ENCODE measurements at regions not wholly inside any gene's neighbourhood (a gene's known extent, or its start where the extent isn't known, plus 50 kb on each side); places are given as distances from the start of the nearest gene placed in this dataset.

GRCh38 chr2:107001062-107001461, 115.1 kb upstream of the ST6GAL2 start (continued):
- TF ChIP-seq XRCC4 (IDR thresholded peaks at IDR 0.05; ENCODE audit: extremely low read depth, insufficient read depth, insufficient read length), result no peak

DNA sequence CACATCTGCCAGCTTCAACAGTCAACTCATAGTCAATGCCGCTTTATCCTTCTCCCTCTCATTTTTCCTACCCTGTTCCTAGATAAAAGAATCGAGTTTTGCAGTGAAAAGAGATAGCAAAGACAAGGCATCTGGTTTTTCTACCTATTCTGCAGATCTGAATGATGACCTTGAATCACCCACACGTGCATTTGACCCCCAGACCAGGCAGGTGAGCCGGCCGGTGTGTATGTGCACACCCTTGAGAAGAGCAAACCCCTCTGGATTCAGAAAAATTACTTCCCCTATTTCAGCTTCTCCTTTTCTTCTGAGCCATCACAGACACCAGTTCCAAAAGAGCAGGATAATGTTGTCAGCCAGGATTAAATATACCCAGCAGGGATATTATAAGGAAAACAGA, 115.6 kb upstream of the ST6GAL2 start:
- no peak for FAIRE-seq
- TF ChIP-seq NFE2 (IDR thresholded peaks at IDR 0.05; ENCODE audit: low read depth), result no peak
- TF ChIP-seq, protein P1, sequence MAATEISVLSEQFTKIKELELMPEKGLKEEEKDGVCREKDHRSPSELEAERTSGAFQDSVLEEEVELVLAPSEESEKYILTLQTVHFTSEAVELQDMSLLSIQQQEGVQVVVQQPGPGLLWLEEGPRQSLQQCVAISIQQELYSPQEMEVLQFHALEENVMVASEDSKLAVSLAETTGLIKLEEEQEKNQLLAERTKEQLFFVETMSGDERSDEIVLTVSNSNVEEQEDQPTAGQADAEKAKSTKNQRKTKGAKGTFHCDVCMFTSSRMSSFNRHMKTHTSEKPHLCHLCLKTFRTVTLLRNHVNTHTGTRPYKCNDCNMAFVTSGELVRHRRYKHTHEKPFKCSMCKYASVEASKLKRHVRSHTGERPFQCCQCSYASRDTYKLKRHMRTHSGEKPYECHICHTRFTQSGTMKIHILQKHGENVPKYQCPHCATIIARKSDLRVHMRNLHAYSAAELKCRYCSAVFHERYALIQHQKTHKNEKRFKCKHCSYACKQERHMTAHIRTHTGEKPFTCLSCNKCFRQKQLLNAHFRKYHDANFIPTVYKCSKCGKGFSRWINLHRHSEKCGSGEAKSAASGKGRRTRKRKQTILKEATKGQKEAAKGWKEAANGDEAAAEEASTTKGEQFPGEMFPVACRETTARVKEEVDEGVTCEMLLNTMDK (IDR thresholded peaks at IDR 0.05; ENCODE audit: borderline replicate concordance, insufficient read depth, low read depth, low read length, poor library complexity, severe bottlenecking), result no peak
- no peak for TF ChIP-seq NR3C1 (CRISPR knock-in tag; IDR thresholded peaks at IDR 0.05)
- TF ChIP-seq, protein P2, sequence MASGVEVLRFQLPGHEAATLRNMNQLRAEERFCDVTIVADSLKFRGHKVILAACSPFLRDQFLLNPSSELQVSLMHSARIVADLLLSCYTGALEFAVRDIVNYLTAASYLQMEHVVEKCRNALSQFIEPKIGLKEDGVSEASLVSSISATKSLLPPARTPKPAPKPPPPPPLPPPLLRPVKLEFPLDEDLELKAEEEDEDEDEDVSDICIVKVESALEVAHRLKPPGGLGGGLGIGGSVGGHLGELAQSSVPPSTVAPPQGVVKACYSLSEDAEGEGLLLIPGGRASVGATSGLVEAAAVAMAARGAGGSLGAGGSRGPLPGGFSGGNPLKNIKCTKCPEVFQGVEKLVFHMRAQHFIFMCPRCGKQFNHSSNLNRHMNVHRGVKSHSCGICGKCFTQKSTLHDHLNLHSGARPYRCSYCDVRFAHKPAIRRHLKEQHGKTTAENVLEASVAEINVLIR (CRISPR knock-in tag; IDR thresholded peaks at IDR 0.05), result no peak
- no peak for TF ChIP-seq ZNF740 (CRISPR knock-in tag; IDR thresholded peaks at IDR 0.05)
- TF ChIP-seq ZNF740 (tag; IDR thresholded peaks at IDR 0.05), result no peak
- no peak for TF ChIP-seq ZBTB26 (CRISPR knock-in tag; IDR thresholded peaks at IDR 0.05)
- no peak for TF ChIP-seq PHF20 (IDR thresholded peaks at IDR 0.05; ENCODE audit: partially characterized antibody)
- TF ChIP-seq ZNF146 (CRISPR knock-in tag; IDR thresholded peaks at IDR 0.05; ENCODE audit: unreplicated experiment), result no peak
- no peak for TF ChIP-seq ZNF507 (tag; conservative IDR thresholded peaks at IDR 0.05)
- no peak for TF ChIP-seq CHD4 (IDR thresholded peaks at IDR 0.05; ENCODE audit: insufficient read depth, insufficient replicate concordance, low read depth, low read length, poor library complexity, severe bottlenecking)
- no peak for TF ChIP-seq ZNF197 (CRISPR knock-in tag; IDR thresholded peaks at IDR 0.05; ENCODE audit: low read depth)
- no peak for TF ChIP-seq RB1 (IDR thresholded peaks at IDR 0.05; ENCODE audit: low read depth)
- no peak for TF ChIP-seq ZNF239 (CRISPR knock-in tag; IDR thresholded peaks at IDR 0.05)
- no peak for TF ChIP-seq NCOR1 (IDR thresholded peaks at IDR 0.05)
- TF ChIP-seq, protein P3, sequence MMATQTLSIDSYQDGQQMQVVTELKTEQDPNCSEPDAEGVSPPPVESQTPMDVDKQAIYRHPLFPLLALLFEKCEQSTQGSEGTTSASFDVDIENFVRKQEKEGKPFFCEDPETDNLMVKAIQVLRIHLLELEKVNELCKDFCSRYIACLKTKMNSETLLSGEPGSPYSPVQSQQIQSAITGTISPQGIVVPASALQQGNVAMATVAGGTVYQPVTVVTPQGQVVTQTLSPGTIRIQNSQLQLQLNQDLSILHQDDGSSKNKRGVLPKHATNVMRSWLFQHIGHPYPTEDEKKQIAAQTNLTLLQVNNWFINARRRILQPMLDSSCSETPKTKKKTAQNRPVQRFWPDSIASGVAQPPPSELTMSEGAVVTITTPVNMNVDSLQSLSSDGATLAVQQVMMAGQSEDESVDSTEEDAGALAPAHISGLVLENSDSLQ (IDR thresholded peaks at IDR 0.05), result no peak

More for the DNA sequence above, 115.6 kb upstream of the ST6GAL2 start:
- Histone ChIP-seq H3K9ac (ENCODE audit: insufficient read depth in 1 of 2, low read depth in 2 of 2, low read length in 2 of 2) (no peak overlapping the region), H2AFZ (ENCODE audit: low read depth, low read length) (no peak overlapping the region), H4K20me1 (replicated peaks; ENCODE audit: control insufficient read depth, insufficient read depth, low read length) (no peaks in the 10 kb centered on the region), H3K9me3 (replicated peaks; ENCODE audit: control insufficient read depth, insufficient read depth, low read depth, low read length) (no peaks in the 10 kb centered on the region), H3K9me1 (ENCODE audit: control insufficient read depth, insufficient read depth, low read length) (no peaks in the 10 kb centered on the region), H3K27me3 (ENCODE audit: control insufficient read depth in 2 of 2, insufficient read depth in 2 of 2, low read length in 2 of 2) (no peaks in the 10 kb centered on the region), H3K4me2 (ENCODE audit: insufficient read depth, low read length) (no peak overlapping the region), H3K36me3 (ENCODE audit: control insufficient read depth, insufficient read depth, low read length) (no peaks in the 10 kb centered on the region), H3K4me3 (no peak overlapping the region), H3K79me2 (ENCODE audit: control insufficient read depth, insufficient read depth, low read length) (no peaks in the 10 kb centered on the region), H3K4me1 (replicated peaks in 1 of 2; ENCODE audit: control insufficient read depth in 2 of 2, insufficient read depth in 2 of 2, low read length in 2 of 2) (no peaks in the 10 kb centered on the region), H3K27ac (ENCODE audit: extremely low read depth, low read depth, low read length) (no peak overlapping the region)
- in situ Hi-C loops (cut with MboI) (no loop called here), intact Hi-C loops (cut with micrococcal nuclease) (no loop called here)
- ATAC-seq (no peak), DNase-seq (ENCODE audit: extremely low read depth in 1 of 4, low spot score in 3 of 4) (no peak)
- ChIA-PET POLR2A (no interaction called here), CTCF (ENCODE audit: low intra/inter-chr PET ratio) (no interaction called here)
- WGBS (ENCODE audit: insufficient coverage, low coverage, missing lambda C conversion rate), result 0% methylated on average over 5 of the region's 5 CpGs
- no TSS peak for BruUV-seq (replicated peaks)

Data from K562 (cell line).